Neural progenitor cell (in vitro differentiated cells): ENCODE measurements at regions not wholly inside any gene's neighbourhood (a gene's known extent, or its start where the extent isn't known, plus 50 kb on each side); places are given as distances from the start of the nearest gene placed in this dataset.

Experiments
- DNase-seq: peaks from one replicate; pipeline ENCODE4 v3.0.0-alpha.2; 2016; ENCODE audit warnings: low spot score
- H2AFZ ChIP-seq: fragments of 200-600 bp; sonication (generic); replicated peaks from 2 replicates; pipeline ENCODE4 v1.6.1; 2016; ENCODE audit warnings: antibody characterized with exemption
- H3F3A ChIP-seq: fragments of 200-600 bp; sonication (generic); 2 replicates; pipeline ENCODE4 v1.6.1; 2016; ENCODE audit warnings: antibody characterized with exemption, low read depth
- H3K27ac ChIP-seq: fragments of 200-600 bp; sonication (generic); 2 replicates; pipeline ENCODE4 v1.5.1; 2016; ENCODE audit warnings: mild to moderate bottlenecking
- H3K27me3 ChIP-seq: fragments of 200-600 bp; sonication (generic); 2 replicates; pipeline ENCODE4 v1.6.1; 2016; ENCODE audit warnings: mild to moderate bottlenecking, moderate library complexity
- H3K36me3 ChIP-seq: fragments of 200-600 bp; sonication (generic); 2 replicates; pipeline ENCODE4 v1.5.1; 2016
- H3K4me1 ChIP-seq: fragments of 200-600 bp; sonication (generic); 2 replicates; pipeline ENCODE4 v1.6.1; 2016; ENCODE audit warnings: mixed run types
- H3K4me2 ChIP-seq: fragments of 200-600 bp; sonication (generic); 2 replicates; pipeline ENCODE4 v1.6.1; 2016
- H3K4me3 ChIP-seq: fragments of 200-600 bp; sonication (generic); 2 replicates; pipeline ENCODE4 v1.5.1; 2016
- H3K79me2 ChIP-seq: fragments of 200-600 bp; sonication (generic); 2 replicates; pipeline ENCODE4 v1.6.1; 2016; ENCODE audit warnings: low read depth
- H3K9ac ChIP-seq: fragments of 200-600 bp; sonication (generic); 2 replicates; pipeline ENCODE4 v1.6.1; 2016
- H3K9me3 ChIP-seq: fragments of 200-600 bp; sonication (generic); 2 replicates; pipeline ENCODE4 v1.5.1; 2016; ENCODE audit warnings: low read depth
- H4K20me1 ChIP-seq: fragments of 200-600 bp; sonication (generic); 2 replicates; pipeline ENCODE4 v1.6.1; 2016; ENCODE audit warnings: low read depth
- H3K27ac Mint-ChIP-seq: 3 replicates; pipeline ENCODE4 v1.8.0; 2021; ENCODE audit warnings: mixed read lengths
- H3K27me3 Mint-ChIP-seq: 2 replicates; pipeline ENCODE4 v1.8.0; 2022; ENCODE audit warnings: low read depth, mild to moderate bottlenecking, inconsistent platforms, moderate library complexity, mixed read lengths; ENCODE audit not compliant: insufficient read depth
- H3K36me3 Mint-ChIP-seq: 3 replicates; pipeline ENCODE4 v1.8.0; 2021; ENCODE audit warnings: mixed read lengths
- H3K4me1 Mint-ChIP-seq: 3 replicates; pipeline ENCODE4 v1.8.0; 2021; ENCODE audit warnings: mixed read lengths
- H3K4me3 Mint-ChIP-seq: 3 replicates; pipeline ENCODE4 v1.8.0; 2021; ENCODE audit warnings: mild to moderate bottlenecking, moderate library complexity, mixed read lengths
- H3K9me3 Mint-ChIP-seq: 3 replicates; pipeline ENCODE4 v1.8.0; 2020; ENCODE audit warnings: mixed read lengths
- EZH2 ChIP-seq: fragments of 200-600 bp; sonication (generic); IDR thresholded peaks from 2 replicates; pipeline ENCODE4 v1.6.1; 2017; ENCODE audit warnings: antibody characterized with exemption, mild to moderate bottlenecking, moderate library complexity
- EZH2phosphoT487 ChIP-seq: fragments of 200-600 bp; sonication (generic); IDR thresholded peaks from 2 replicates; pipeline ENCODE4 v1.6.1; 2017; ENCODE audit warnings: antibody characterized with exemption
- TF ChIP-seq, protein P1 (sequence below): fragments of 200-600 bp; sonication (generic); IDR thresholded peaks from 2 replicates; pipeline ENCODE4 v1.5.1; 2017; ENCODE audit warnings: antibody characterized with exemption, mild to moderate bottlenecking

GRCh38 chr7:12851142-12851541 is 163.7 kb downstream of the ARL4A start:
- H3K9me3 ChIP-seq: no peaks in the 10 kb centered on the region
- Mint-ChIP-seq H3K9me3 (peaks cover 23% of the 10 kb centered on the region), H3K4me3 (no peak overlapping the region), H3K4me1 (no peaks in the 10 kb centered on the region), H3K27me3 (no peaks in the 10 kb centered on the region), H3K27ac (no peak overlapping the region), H3K36me3 (peaks cover 3% of the 10 kb centered on the region)
- H3K36me3 ChIP-seq: no peaks in the 10 kb centered on the region
- H3K4me1 ChIP-seq: no peaks in the 10 kb centered on the region
- no peak overlapping the region for H3K4me2 ChIP-seq
- H3F3A ChIP-seq: no peaks in the 10 kb centered on the region
- no peak overlapping the region for H3K27ac ChIP-seq
- no peaks in the 10 kb centered on the region for H3K79me2 ChIP-seq
- no peaks in the 10 kb centered on the region for H3K27me3 ChIP-seq
- TF ChIP-seq EZH2phosphoT487 (no peak), EZH2 (no peak)
- TF ChIP-seq, protein P1, sequence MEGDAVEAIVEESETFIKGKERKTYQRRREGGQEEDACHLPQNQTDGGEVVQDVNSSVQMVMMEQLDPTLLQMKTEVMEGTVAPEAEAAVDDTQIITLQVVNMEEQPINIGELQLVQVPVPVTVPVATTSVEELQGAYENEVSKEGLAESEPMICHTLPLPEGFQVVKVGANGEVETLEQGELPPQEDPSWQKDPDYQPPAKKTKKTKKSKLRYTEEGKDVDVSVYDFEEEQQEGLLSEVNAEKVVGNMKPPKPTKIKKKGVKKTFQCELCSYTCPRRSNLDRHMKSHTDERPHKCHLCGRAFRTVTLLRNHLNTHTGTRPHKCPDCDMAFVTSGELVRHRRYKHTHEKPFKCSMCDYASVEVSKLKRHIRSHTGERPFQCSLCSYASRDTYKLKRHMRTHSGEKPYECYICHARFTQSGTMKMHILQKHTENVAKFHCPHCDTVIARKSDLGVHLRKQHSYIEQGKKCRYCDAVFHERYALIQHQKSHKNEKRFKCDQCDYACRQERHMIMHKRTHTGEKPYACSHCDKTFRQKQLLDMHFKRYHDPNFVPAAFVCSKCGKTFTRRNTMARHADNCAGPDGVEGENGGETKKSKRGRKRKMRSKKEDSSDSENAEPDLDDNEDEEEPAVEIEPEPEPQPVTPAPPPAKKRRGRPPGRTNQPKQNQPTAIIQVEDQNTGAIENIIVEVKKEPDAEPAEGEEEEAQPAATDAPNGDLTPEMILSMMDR: no peak
- H2AFZ ChIP-seq: no peak overlapping the region
- H3K4me3 ChIP-seq: no peak overlapping the region
- no peak for DNase-seq
- H3K9ac ChIP-seq: no peak overlapping the region
- H4K20me1 ChIP-seq: no peaks in the 10 kb centered on the region

- no peak for DNase-seq
- peaks cover 2% of the 10 kb centered on the region for H3K27me3 Mint-ChIP-seq
- no peaks in the 10 kb centered on the region for H3F3A ChIP-seq
- no peaks in the 10 kb centered on the region for H4K20me1 ChIP-seq
- no peaks in the 10 kb centered on the region for H3K36me3 ChIP-seq
- TF ChIP-seq, protein P1: no peak
- TF ChIP-seq EZH2: no peak
- TF ChIP-seq EZH2phosphoT487: no peak
- H3K4me1 Mint-ChIP-seq: no peaks in the 10 kb centered on the region
- no peak overlapping the region for H3K9ac ChIP-seq
- no peaks in the 10 kb centered on the region for H3K4me1 ChIP-seq
- no peaks in the 10 kb centered on the region for H3K9me3 ChIP-seq
- H3K4me2 ChIP-seq: no peak overlapping the region
- H3K27ac Mint-ChIP-seq: no peak overlapping the region
- no peaks in the 10 kb centered on the region for H3K27me3 ChIP-seq
- H2AFZ ChIP-seq: no peak overlapping the region
- H3K4me3 Mint-ChIP-seq: no peak overlapping the region
- no peaks in the 10 kb centered on the region for H3K79me2 ChIP-seq
- peaks cover 3% of the 10 kb centered on the region for H3K36me3 Mint-ChIP-seq
- H3K4me3 ChIP-seq: no peak overlapping the region
- peaks cover 21% of the 10 kb centered on the region for H3K9me3 Mint-ChIP-seq
- H3K27ac ChIP-seq: no peak overlapping the region
These were observed 164.4 kb downstream of the ARL4A start for GRCh38 chr7:12851841-12852240.

- Mint-ChIP-seq H3K27me3 (peaks cover 2% of the 10 kb centered on the region), H3K9me3 (peaks cover 15% of the 10 kb centered on the region), H3K27ac (no peak overlapping the region), H3K4me1 (no peaks in the 10 kb centered on the region), H3K36me3 (no peaks in the 10 kb centered on the region), H3K4me3 (no peak overlapping the region)
- Histone ChIP-seq H4K20me1 (no peaks in the 10 kb centered on the region), H3K79me2 (no peaks in the 10 kb centered on the region), H3K4me2 (no peak overlapping the region), H3K27ac (no peak overlapping the region), H3K36me3 (no peaks in the 10 kb centered on the region), H3K27me3 (no peaks in the 10 kb centered on the region), H3K4me3 (no peak overlapping the region), H2AFZ (no peak overlapping the region), H3K9ac (no peak overlapping the region), H3K4me1 (no peaks in the 10 kb centered on the region), H3F3A (no peaks in the 10 kb centered on the region), H3K9me3 (no peaks in the 10 kb centered on the region)
- DNase-seq: no peak
- no peak for TF ChIP-seq EZH2
- TF ChIP-seq, protein P1: no peak
- TF ChIP-seq EZH2phosphoT487: no peak
These were observed 167.6 kb downstream of the ARL4A start for GRCh38 chr7:12855036-12855435.

GRCh38 chr7:12859761-12860160 is 172.3 kb downstream of the ARL4A start:
- H3K9me3 ChIP-seq: no peaks in the 10 kb centered on the region
- TF ChIP-seq EZH2phosphoT487 (no peak), EZH2 (no peak)
- TF ChIP-seq, protein P1: no peak
- no peaks in the 10 kb centered on the region for H3K27me3 ChIP-seq
- no peaks in the 10 kb centered on the region for H3K4me1 ChIP-seq
- H3K9me3 Mint-ChIP-seq: peaks cover 9% of the 10 kb centered on the region
- no peaks in the 10 kb centered on the region for H3K79me2 ChIP-seq
- H3F3A ChIP-seq: no peaks in the 10 kb centered on the region
- no peaks in the 10 kb centered on the region for H3K36me3 ChIP-seq
- no peak overlapping the region for H2AFZ ChIP-seq
- H3K36me3 Mint-ChIP-seq: no peaks in the 10 kb centered on the region
- no peak for DNase-seq
- no peak overlapping the region for H3K9ac ChIP-seq
- no peaks in the 10 kb centered on the region for H4K20me1 ChIP-seq
- H3K27me3 Mint-ChIP-seq: peaks cover 6% of the 10 kb centered on the region
- H3K27ac Mint-ChIP-seq: no peak overlapping the region
- H3K4me3 Mint-ChIP-seq: no peak overlapping the region
- no peak overlapping the region for H3K27ac ChIP-seq
- H3K4me3 ChIP-seq: no peak overlapping the region
- no peak overlapping the region for H3K4me2 ChIP-seq
- peaks cover 9% of the 10 kb centered on the region for H3K4me1 Mint-ChIP-seq
